Activated CD8-positive, alpha-beta memory T cell treated with anti-CD3 and anti-CD28 coated beads for 1 hour (primary cell): ENCODE measurements at regions not wholly inside any gene's neighbourhood (a gene's known extent, or its start where the extent isn't known, plus 50 kb on each side); places are given as distances from the start of the nearest gene placed in this dataset.

Experiments used
- DNase-seq, 2 donors: peaks; one replicate each; pipeline ENCODE4 v3.0.0-alpha.2; 2020; ENCODE audit warnings: low read depth in 1 of 2; ENCODE audit errors: extremely low read depth in 1 of 2

GRCh38 chr1:221448585-221449175 lies 293.2 kb downstream of the DUSP10 start:
- DNase-seq: no peak

GRCh38 chr1:221449194-221449593 lies 292.7 kb downstream of the DUSP10 start:
- DNase-seq: no peak

GRCh38 chr1:221449801-221450470 lies 292.0 kb downstream of the DUSP10 start:
- no peak for DNase-seq

GRCh38 chr1:221451741-221452140 lies 290.1 kb downstream of the DUSP10 start:
- DNase-seq: no peak

GRCh38 chr1:221454096-221454495 lies 287.8 kb downstream of the DUSP10 start:
- no peak for DNase-seq

GRCh38 chr1:221456918-221457317 lies 285.0 kb downstream of the DUSP10 start:
- DNase-seq: no peak

- DNase-seq: no peak
Observed at GRCh38 chr1:221457685-221458446, 284.0 kb downstream of the DUSP10 start.

- no peak for DNase-seq
Observed at GRCh38 chr1:221458447-221459156, 283.3 kb downstream of the DUSP10 start.

GRCh38 chr1:221459558-221459957 lies 282.3 kb downstream of the DUSP10 start:
- DNase-seq: no peak

- no peak for DNase-seq
Observed at GRCh38 chr1:221462345-221462744, 279.5 kb downstream of the DUSP10 start.

GRCh38 chr1:221468546-221468945 lies 273.3 kb downstream of the DUSP10 start:
- no peak for DNase-seq

GRCh38 chr1:221469476-221469875 lies 272.4 kb downstream of the DUSP10 start:
- DNase-seq: no peak

GRCh38 chr1:221470000-221470698 lies 271.7 kb downstream of the DUSP10 start:
- no peak for DNase-seq

- no peak for DNase-seq
Observed at GRCh38 chr1:221473411-221473810, 268.5 kb downstream of the DUSP10 start.

GRCh38 chr1:221477252-221477651 lies 264.6 kb downstream of the DUSP10 start:
- DNase-seq: no peak

GRCh38 chr1:221478050-221478949 lies 263.6 kb downstream of the DUSP10 start:
- DNase-seq: peak; percentile 8 to 40

- DNase-seq: no peak
Observed at GRCh38 chr1:221487781-221488524, 253.9 kb downstream of the DUSP10 start.

- no peak for DNase-seq
Observed at GRCh38 chr1:221488550-221488949, 253.3 kb downstream of the DUSP10 start.

GRCh38 chr1:221494670-221495069 lies 247.2 kb downstream of the DUSP10 start:
- DNase-seq: no peak
